HEK293 (cell line): ENCODE measurements at regions not wholly inside any gene's neighbourhood (a gene's known extent, or its start where the extent isn't known, plus 50 kb on each side); places are given as distances from the start of the nearest gene placed in this dataset.

ENCODE experiments used
- CTCF ChIA-PET: fragments of 350-600 bp; formaldehyde crosslinking; extraction: SDS; loops from one replicate; lab custom pipeline; 2021; ENCODE audit warnings: antibody characterized with exemption; lab: Yijun Ruan, JAX
- POLR2A ChIA-PET: fragments of 300-600 bp; formaldehyde crosslinking; extraction: SDS; loops from one replicate; lab custom pipeline; 2020; ENCODE audit warnings: antibody characterized with exemption, inconsistent platforms; lab: Yijun Ruan, JAX
- H3K27ac ChIP-seq: fragments of 200-500 bp; sonication (Bioruptor generic); 2 replicates; pipeline ENCODE4 v1.5.1; 2014; ENCODE audit warnings: low read depth, low read length, control low read depth, inconsistent platforms; ENCODE audit errors: extremely low read depth
- H3K36me3 ChIP-seq, 2 experiments: fragments of 200-500 bp in 1 of 2; sonication (Bioruptor generic) in 1 of 2; 1 replicate in 1 of 2; 2 replicates in 1 of 2; pipeline ENCODE4 v1.5.1; 2014 to 2017; ENCODE audit warnings: inconsistent platforms in 2 of 2, low read length in 2 of 2; ENCODE audit not compliant: control insufficient read depth in 2 of 2, insufficient read depth in 1 of 2
- H3K4me1 ChIP-seq: fragments of 200-500 bp; sonication (Bioruptor generic); 2 replicates; pipeline ENCODE4 v1.5.1; 2014; ENCODE audit warnings: mild to moderate bottlenecking, low read length, inconsistent platforms; ENCODE audit not compliant: control insufficient read depth, insufficient read depth
- H3K4me3 ChIP-seq: 2 replicates; pipeline ENCODE4 v1.5.1; 2011; ENCODE audit warnings: low read depth, mild to moderate bottlenecking, control low read depth, low read length, moderate library complexity
- H3K9me3 ChIP-seq: fragments of 200-500 bp; sonication (Bioruptor generic); 2 replicates; pipeline ENCODE4 v1.5.1; 2014; ENCODE audit warnings: low read depth, low read length, inconsistent platforms; ENCODE audit not compliant: control insufficient read depth, insufficient read depth
- KLF9 ChIP-seq: fragments of 450-650 bp; formaldehyde crosslinking; IDR thresholded peaks from 2 replicates; pipeline ENCODE4 v1.5.1; 2016; ENCODE audit warnings: missing biosample characterization, missing genetic modification characterization, low read depth
- ZFHX2 ChIP-seq: fragments of 450-650 bp; formaldehyde crosslinking; conservative IDR thresholded peaks from 2 replicates; pipeline ENCODE4 v1.5.1; 2016; ENCODE audit warnings: missing biosample characterization, missing genetic modification characterization
- ZNF138 ChIP-seq: fragments of 450-650 bp; formaldehyde crosslinking; IDR thresholded peaks from 2 replicates; pipeline ENCODE4 v1.5.1; 2016; ENCODE audit warnings: missing biosample characterization, missing genetic modification characterization, borderline replicate concordance
- ZNF155 ChIP-seq: fragments of 450-650 bp; formaldehyde crosslinking; IDR thresholded peaks from 2 replicates; pipeline ENCODE4 v1.5.1; 2016; ENCODE audit warnings: missing biosample characterization, missing genetic modification characterization
- ZNF16 ChIP-seq: fragments of 450-650 bp; formaldehyde crosslinking; IDR thresholded peaks from 2 replicates; pipeline ENCODE4 v1.5.1; 2016; ENCODE audit warnings: low read depth, missing biosample characterization, missing genetic modification characterization
- ZNF274 ChIP-seq, 2 experiments: fragments of 200-500 bp in 1 of 2; fragments of 450-650 bp in 1 of 2; sonication (Bioruptor generic) in 1 of 2; formaldehyde crosslinking in 1 of 2; IDR thresholded peaks; 2 replicates each; pipeline versions ENCODE4 v1.5.1 to v1.6.1; 2014 to 2016; ENCODE audit warnings: borderline replicate concordance in 1 of 2, inconsistent platforms in 1 of 2, low read length in 1 of 2, missing biosample characterization in 1 of 2, missing genetic modification characterization in 1 of 2
- ZNF391 ChIP-seq: fragments of 450-650 bp; formaldehyde crosslinking; IDR thresholded peaks from 2 replicates; pipeline ENCODE4 v1.5.1; 2016; ENCODE audit warnings: low read depth, missing biosample characterization, missing genetic modification characterization, borderline replicate concordance
- ZNF404 ChIP-seq: fragments of 450-650 bp; formaldehyde crosslinking; IDR thresholded peaks from 2 replicates; pipeline ENCODE4 v1.5.1; 2017; ENCODE audit warnings: missing biosample characterization, missing genetic modification characterization
- ZNF449 ChIP-seq: fragments of 450-650 bp; formaldehyde crosslinking; IDR thresholded peaks from 2 replicates; pipeline ENCODE4 v1.5.1; 2017; ENCODE audit warnings: missing biosample characterization, mild to moderate bottlenecking, missing genetic modification characterization, moderate library complexity
- ZNF48 ChIP-seq: fragments of 450-650 bp; formaldehyde crosslinking; IDR thresholded peaks from 2 replicates; pipeline ENCODE4 v1.5.1; 2016; ENCODE audit warnings: missing biosample characterization, missing genetic modification characterization
- ZNF560 ChIP-seq: fragments of 450-650 bp; formaldehyde crosslinking; IDR thresholded peaks from 2 replicates; pipeline ENCODE4 v1.5.1; 2017; ENCODE audit warnings: missing biosample characterization, missing genetic modification characterization, borderline replicate concordance
- ZNF707 ChIP-seq: fragments of 450-650 bp; formaldehyde crosslinking; IDR thresholded peaks from 2 replicates; pipeline ENCODE4 v1.5.1; 2016; ENCODE audit warnings: missing biosample characterization, missing genetic modification characterization
- ZNF747 ChIP-seq: fragments of 450-650 bp; formaldehyde crosslinking; IDR thresholded peaks from 2 replicates; pipeline ENCODE4 v1.5.1; 2016; ENCODE audit warnings: missing biosample characterization, missing genetic modification characterization
- ZNF768 ChIP-seq: fragments of 450-650 bp; formaldehyde crosslinking; IDR thresholded peaks from 2 replicates; pipeline ENCODE4 v1.5.1; 2018; ENCODE audit warnings: missing biosample characterization, mild to moderate bottlenecking, missing genetic modification characterization
- ZSCAN23 ChIP-seq: fragments of 450-650 bp; formaldehyde crosslinking; IDR thresholded peaks from 2 replicates; pipeline ENCODE4 v1.5.1; 2016; ENCODE audit warnings: missing biosample characterization, missing genetic modification characterization
- TF ChIP-seq, protein P1 (sequence below): fragments of 450-650 bp; IDR thresholded peaks from 2 replicates; pipeline ENCODE4 v1.5.1; 2018; ENCODE audit warnings: missing biosample characterization, missing genetic modification characterization
- TF ChIP-seq, protein P2 (sequence below): fragments of 450-650 bp; formaldehyde crosslinking; IDR thresholded peaks from 2 replicates; pipeline ENCODE4 v1.5.1; 2016; ENCODE audit warnings: missing biosample characterization, missing genetic modification characterization, low read depth
- TF ChIP-seq, protein P3 (sequence below): fragments of 450-650 bp; IDR thresholded peaks from 2 replicates; pipeline ENCODE4 v1.5.1; 2018; ENCODE audit warnings: missing biosample characterization, mild to moderate bottlenecking, missing genetic modification characterization

DNA sequence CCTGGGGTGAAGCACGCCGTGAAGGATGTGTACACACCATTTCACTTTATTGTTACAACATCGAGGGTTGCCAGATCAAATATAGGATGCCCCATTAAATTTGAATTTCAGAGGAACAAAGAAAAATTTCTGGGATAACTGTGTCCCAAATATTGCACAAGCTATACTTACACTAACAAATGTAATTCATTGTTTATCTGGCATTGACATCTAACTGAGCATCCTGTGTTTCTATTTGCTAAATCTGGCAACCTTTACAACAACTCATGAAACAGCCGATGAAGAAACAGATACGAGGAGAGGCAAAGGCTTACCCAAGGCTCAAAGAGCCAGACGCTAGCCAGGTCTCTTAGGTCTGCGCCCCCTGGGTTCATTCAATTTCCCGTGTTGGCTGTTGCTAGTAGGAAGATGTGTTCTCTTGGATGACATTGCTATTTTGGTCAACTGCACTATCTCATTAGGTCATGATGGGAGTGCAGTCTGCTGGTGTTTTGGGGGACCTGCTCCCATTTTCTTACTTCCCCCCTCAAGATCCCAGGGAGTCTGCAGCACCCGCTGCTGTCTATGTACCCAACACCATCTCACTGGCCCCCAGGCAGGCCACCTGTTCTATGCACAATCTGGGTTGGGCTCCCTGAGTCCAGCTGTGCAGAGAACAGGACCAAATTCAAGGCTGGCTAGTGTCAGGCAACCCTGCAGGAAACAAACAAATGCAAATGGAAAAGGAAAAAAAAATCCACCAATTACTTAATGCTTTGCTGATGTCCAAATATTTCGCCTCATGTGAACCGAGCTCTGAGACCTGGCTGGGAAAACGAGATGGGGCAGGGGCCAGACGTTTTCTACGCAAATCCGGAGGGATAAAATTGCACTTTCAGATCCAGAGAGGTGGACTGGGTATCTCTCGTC lies 560.9 kb downstream of the MIAT start:
- TF ChIP-seq, protein P1, sequence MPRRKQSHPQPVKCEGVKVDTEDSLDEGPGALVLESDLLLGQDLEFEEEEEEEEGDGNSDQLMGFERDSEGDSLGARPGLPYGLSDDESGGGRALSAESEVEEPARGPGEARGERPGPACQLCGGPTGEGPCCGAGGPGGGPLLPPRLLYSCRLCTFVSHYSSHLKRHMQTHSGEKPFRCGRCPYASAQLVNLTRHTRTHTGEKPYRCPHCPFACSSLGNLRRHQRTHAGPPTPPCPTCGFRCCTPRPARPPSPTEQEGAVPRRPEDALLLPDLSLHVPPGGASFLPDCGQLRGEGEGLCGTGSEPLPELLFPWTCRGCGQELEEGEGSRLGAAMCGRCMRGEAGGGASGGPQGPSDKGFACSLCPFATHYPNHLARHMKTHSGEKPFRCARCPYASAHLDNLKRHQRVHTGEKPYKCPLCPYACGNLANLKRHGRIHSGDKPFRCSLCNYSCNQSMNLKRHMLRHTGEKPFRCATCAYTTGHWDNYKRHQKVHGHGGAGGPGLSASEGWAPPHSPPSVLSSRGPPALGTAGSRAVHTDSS (tag by site-specific recombination), result no peak
- TF ChIP-seq KLF9 (tag by site-specific recombination) (no peak), ZNF274 (IDR thresholded peaks at IDR 0.05; ENCODE audit: low read length) (no peak), ZNF274 (tag by site-specific recombination; IDR thresholded peaks at IDR 0.05; ENCODE audit: borderline replicate concordance) (no peak), ZNF560 (tag by site-specific recombination) (no peak), ZSCAN23 (tag by site-specific recombination) (no peak), ZNF16 (tag by site-specific recombination) (no peak), ZNF449 (tag by site-specific recombination) (peak; percentile 36; the same call in 1 of the 2 replicates), ZFHX2 (tag by site-specific recombination) (no peak)

DNA sequence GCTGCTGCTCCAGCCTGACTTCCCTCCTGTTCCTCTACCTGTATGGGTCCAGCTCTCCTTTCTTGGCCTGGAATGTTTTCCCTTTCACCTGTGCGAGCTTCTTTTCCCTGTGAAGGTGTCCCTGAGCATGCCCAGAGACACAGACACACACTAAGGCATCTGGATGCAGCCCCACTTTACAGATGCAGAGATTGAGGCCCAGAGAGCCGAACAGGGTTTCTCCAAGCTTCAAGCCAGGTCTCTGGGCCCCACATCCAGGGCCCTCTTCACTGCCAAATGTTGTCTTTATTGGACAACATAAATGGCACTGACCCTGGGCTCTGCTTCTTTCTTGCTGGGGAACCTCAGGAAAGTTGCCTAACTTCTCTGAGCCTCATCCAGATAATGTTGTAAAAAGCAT lies 561.6 kb downstream of the MIAT start:
- TF ChIP-seq ZNF768, result 0 out of 2 replicates have a peak, but pooled peaks have one; percentile 21
- no peak for TF ChIP-seq ZNF707 (tag by site-specific recombination)
- CTCF ChIA-PET, result interaction anchor here (0.5 kb wide), 1 partner anchor 118 kb away, joined by 5 read pairs; no protein-coding TSS in a partner anchor
- no peak overlapping the region for H3K27ac ChIP-seq
- no peaks in the 10 kb centered on the region for H3K36me3 ChIP-seq
- H3K4me1 ChIP-seq, result no peaks in the 10 kb centered on the region
- POLR2A ChIA-PET, result no interaction called here
- no peaks in the 10 kb centered on the region for H3K9me3 ChIP-seq
- no peak overlapping the region for H3K4me3 ChIP-seq

More for the DNA sequence above, 560.9 kb downstream of the MIAT start:
- Histone ChIP-seq H3K4me3 (no peak overlapping the region), H3K9me3 (no peaks in the 10 kb centered on the region), H3K27ac (no peak overlapping the region), H3K36me3 (no peaks in the 10 kb centered on the region), H3K4me1 (peaks cover 3% of the 10 kb centered on the region)
- ChIA-PET POLR2A (no interaction called here), CTCF (interaction anchor here (0.5 kb wide), 1 partner anchor 118 kb away, joined by 5 read pairs; no protein-coding TSS in a partner anchor)

DNA sequence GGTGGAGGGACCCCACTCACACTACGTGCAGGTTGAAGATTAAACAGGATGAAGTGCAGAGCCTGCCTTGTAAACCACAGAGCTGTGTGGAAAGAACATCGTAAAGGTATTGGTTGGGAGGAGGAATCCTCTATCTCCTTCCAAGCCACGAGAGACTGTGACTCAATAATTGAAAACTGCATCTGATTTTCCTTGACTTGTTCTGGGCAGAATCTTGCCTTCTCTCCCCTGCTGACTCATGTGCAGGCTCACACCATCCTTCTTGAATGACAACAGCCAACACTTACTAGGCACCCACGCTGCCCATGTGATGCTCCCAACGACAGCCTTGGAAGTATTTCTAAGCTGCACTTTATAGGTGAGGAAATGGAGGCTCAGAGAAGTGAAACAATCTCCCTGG lies 563.0 kb downstream of the MIAT start:
- Histone ChIP-seq H3K4me1 (peaks cover 3% of the 10 kb centered on the region), H3K27ac (peak overlapping the region; percentile 1; the same call in 1 of the 2 replicates), H3K4me3 (no peak overlapping the region), H3K9me3 (no peaks in the 10 kb centered on the region), H3K36me3 (no peaks in the 10 kb centered on the region)
- no peak for TF ChIP-seq ZNF404
- no peak for TF ChIP-seq ZNF391 (tag by site-specific recombination)
- no peak for TF ChIP-seq ZNF747 (tag by site-specific recombination)
- TF ChIP-seq, protein P2, sequence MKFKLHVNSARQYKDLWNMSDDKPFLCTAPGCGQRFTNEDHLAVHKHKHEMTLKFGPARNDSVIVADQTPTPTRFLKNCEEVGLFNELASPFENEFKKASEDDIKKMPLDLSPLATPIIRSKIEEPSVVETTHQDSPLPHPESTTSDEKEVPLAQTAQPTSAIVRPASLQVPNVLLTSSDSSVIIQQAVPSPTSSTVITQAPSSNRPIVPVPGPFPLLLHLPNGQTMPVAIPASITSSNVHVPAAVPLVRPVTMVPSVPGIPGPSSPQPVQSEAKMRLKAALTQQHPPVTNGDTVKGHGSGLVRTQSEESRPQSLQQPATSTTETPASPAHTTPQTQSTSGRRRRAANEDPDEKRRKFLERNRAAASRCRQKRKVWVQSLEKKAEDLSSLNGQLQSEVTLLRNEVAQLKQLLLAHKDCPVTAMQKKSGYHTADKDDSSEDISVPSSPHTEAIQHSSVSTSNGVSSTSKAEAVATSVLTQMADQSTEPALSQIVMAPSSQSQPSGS (tag by site-specific recombination), result no peak
- TF ChIP-seq ZNF155 (tag by site-specific recombination), result no peak
- TF ChIP-seq ZNF48, result no peak
- 0 out of 2 replicates have a peak, but pooled peaks have one; percentile 7 for TF ChIP-seq ZFHX2 (tag by site-specific recombination)
- TF ChIP-seq, protein P3, sequence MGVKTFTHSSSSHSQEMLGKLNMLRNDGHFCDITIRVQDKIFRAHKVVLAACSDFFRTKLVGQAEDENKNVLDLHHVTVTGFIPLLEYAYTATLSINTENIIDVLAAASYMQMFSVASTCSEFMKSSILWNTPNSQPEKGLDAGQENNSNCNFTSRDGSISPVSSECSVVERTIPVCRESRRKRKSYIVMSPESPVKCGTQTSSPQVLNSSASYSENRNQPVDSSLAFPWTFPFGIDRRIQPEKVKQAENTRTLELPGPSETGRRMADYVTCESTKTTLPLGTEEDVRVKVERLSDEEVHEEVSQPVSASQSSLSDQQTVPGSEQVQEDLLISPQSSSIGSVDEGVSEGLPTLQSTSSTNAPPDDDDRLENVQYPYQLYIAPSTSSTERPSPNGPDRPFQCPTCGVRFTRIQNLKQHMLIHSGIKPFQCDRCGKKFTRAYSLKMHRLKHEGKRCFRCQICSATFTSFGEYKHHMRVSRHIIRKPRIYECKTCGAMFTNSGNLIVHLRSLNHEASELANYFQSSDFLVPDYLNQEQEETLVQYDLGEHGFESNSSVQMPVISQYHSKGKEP, result no peak
- no peak for TF ChIP-seq ZNF138 (tag by site-specific recombination)
- ChIA-PET POLR2A (no interaction called here), CTCF (interaction anchor here (0.7 kb wide), 1 partner anchor 644 kb away, joined by 3 read pairs; no protein-coding TSS in a partner anchor)
